GM12801 (cell line): ENCODE measurements at regions not wholly inside any gene's neighbourhood (a gene's known extent, or its start where the extent isn't known, plus 50 kb on each side); places are given as distances from the start of the nearest gene placed in this dataset.

Source experiments
- TF ChIP-seq, protein P1 (sequence below): IDR thresholded peaks from one replicate; pipeline ENCODE4 v1.5.1; 2011; ENCODE audit warnings: control low read depth; ENCODE audit not compliant: insufficient read length; ENCODE audit errors: extremely low read depth

DNA sequence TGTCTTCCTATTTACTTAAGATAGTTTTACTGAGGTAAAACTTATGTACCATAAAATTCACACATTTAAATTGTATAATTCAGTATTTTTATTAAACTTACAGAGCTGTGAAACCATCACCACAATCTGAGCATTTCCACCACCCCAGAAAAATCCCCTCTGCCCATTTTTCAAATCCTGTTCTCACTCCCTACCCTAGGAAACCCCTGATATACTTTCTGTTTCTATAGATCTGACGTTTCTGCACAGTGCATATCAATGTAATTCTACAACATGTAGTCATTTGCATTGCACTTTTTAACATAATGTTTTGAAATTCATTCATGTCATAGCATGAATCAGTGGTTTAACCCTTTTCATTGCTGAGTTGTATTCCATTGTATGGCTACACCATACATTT is 96.7 kb upstream of the OPRM1 start:
- TF ChIP-seq, protein P1, sequence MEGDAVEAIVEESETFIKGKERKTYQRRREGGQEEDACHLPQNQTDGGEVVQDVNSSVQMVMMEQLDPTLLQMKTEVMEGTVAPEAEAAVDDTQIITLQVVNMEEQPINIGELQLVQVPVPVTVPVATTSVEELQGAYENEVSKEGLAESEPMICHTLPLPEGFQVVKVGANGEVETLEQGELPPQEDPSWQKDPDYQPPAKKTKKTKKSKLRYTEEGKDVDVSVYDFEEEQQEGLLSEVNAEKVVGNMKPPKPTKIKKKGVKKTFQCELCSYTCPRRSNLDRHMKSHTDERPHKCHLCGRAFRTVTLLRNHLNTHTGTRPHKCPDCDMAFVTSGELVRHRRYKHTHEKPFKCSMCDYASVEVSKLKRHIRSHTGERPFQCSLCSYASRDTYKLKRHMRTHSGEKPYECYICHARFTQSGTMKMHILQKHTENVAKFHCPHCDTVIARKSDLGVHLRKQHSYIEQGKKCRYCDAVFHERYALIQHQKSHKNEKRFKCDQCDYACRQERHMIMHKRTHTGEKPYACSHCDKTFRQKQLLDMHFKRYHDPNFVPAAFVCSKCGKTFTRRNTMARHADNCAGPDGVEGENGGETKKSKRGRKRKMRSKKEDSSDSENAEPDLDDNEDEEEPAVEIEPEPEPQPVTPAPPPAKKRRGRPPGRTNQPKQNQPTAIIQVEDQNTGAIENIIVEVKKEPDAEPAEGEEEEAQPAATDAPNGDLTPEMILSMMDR, result no peak

DNA sequence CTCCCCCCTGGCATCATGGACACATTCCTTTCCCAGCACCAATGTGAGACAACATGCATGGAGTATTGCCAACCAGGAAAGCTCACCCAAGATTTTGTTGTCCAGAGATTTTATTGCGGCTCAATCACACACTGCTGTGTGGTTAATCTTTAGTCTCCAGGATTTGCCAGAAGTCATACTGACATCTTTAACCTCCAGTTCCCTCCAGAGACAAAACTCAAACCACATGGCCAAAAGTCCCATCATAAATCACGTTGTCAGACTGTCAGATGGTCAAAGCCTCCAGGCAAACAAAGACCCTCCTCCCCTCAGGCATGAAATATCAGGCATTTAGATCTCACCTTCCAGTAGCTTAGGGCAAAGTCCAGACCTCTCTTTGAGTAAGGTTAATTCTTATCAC is 97.3 kb upstream of the OPRM1 start:
- TF ChIP-seq, protein P1, result no peak

DNA sequence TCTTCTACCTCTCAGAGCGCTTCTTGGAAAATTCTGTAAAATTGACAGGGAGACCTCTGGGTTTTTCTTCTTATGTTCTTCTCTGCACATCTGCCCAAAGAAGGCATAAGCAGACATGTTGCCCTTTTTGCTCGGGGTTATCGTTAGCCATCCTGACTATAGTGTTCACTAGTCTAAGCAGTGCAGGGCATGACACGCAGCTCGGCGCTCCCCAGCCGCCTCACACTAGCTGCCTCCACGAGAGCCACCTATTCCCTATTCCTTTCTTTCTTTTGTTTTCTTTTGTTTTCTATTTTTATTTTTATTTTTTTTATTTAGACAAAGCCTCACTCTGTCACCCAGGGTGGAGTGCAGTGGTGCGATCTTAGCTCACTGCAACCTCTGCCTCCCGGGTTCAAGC is 100.2 kb upstream of the OPRM1 start:
- TF ChIP-seq, protein P1, result no peak

DNA sequence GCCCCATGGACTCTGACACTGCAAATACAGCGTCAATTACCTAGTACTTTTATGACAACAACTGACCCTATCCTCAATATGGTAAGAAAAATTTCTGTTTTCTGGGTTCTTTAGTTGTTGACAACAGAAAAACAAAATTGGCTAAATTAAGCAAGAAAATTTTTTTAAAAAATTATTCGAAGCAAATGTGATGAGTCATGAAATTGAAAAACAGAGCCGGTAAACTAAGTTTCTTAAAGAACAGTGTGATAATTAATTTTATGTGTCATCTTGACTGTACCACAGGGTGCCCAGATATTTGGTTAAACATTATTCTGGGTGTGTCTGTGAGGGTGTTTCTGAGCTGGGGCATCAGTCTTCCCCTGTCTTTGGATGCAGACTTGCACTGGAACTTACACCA is 107.6 kb upstream of the OPRM1 start:
- TF ChIP-seq, protein P1, result no peak

DNA sequence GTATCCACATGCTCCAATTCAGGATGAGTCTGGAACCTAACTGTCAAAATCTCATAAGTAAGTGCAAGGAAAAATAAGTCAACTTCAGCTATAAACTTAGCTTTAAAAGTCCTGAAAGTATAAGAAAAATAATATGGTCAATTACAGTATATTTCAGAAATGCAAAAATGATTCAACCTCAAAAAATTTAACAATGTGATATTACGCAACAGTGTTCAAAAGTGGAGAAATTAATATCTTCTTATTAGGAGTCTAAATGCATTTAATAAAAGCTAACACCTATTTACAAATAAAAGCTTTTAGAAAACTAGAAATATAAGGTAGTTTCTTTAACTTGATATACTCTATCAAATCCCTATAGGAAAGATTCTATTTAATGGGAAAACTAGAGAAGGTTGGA is 111.2 kb upstream of the OPRM1 start:
- TF ChIP-seq, protein P1, result no peak

DNA sequence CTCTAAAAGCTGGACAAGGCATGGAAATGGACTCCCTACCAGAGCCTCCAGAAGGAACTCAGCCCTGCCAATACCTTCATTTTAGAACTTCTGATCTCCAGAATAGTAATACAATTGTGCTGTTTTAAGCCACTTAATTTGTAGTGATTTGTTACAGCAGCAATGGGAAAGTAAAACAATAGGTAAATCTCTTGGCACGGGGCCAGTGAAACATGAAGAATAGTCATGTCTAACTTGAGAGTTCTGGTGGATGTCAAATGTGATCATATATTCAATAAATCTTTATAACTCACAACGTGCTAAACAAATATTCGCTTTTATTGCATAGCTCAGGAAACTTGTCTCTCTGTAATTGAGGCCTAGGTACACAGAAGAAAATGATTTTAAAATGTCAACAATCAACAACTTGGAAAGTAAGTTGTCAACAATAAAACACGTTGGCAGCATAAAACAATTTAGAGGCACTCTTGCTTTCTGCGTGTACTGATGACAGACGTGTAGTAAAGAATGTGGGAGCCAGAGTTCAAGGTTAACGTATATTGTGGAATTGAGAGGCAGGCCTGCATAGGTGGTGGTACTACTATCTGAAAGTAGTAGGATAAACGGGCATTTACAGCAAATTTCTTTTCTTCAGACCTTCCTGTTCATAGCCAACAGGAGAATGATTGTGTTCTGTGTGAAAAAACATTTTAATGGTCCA is 140.5 kb upstream of the OPRM1 start:
- TF ChIP-seq, protein P1, result no peak

DNA sequence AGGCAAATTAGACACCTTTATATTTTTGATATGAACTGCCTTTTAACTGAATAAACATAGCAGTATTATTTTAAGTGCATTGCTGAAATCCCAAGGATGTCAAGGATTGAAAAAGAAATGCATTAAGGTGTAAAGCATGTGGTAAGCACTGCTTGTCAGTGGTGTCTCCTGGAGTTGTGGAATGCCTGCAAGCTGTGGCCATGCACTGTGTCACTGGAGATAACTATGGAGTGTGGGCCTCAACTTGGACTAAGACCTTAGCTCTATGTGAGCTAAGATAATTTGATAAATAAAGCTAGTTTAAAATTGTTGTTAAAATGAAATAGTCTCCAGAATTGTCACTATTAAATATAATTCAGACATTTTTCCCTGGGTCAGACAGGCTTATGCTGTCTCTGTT is 156.6 kb upstream of the OPRM1 start:
- TF ChIP-seq, protein P1, result no peak
